Loucy (cell line): ENCODE measurements at regions not wholly inside any gene's neighbourhood (a gene's known extent, or its start where the extent isn't known, plus 50 kb on each side); places are given as distances from the start of the nearest gene placed in this dataset.

Experiments used
- CTCF ChIP-seq: fragments of 200-600 bp; sonication (generic); conservative IDR thresholded peaks from 2 replicates; pipeline ENCODE4 v1.5.1; 2014; ENCODE audit warnings: mild to moderate bottlenecking, antibody characterized with exemption, low read length
- EZH2phosphoT487 ChIP-seq: fragments of 200-600 bp; IDR thresholded peaks from 2 replicates; pipeline ENCODE4 v1.6.1; 2018; ENCODE audit warnings: antibody characterized with exemption, mild to moderate bottlenecking, moderate library complexity, borderline replicate concordance

DNA sequence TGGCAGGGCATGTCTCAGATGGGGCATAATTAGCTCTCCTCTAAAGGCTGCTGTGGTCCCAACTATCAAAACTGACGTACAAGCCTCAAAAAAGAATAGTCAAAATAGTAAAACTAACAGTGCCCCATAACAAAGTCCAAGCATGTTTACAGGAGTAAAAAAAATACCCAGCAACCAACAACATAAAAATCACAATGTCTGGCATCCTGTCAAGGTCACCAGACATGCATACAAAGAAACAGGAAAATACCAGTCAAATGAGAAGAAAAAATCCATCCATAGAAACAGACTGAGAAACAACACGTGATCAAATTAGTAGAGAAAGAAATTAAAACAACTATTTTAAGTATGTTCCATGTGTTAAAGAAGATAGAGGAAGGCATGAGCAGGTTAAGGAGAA, 131.2 kb upstream of the C14orf180 start:
- no peak for TF ChIP-seq CTCF
- TF ChIP-seq EZH2phosphoT487 = no peak
